IMR-90 (cell line): ENCODE measurements at regions not wholly inside any gene's neighbourhood (a gene's known extent, or its start where the extent isn't known, plus 50 kb on each side); places are given as distances from the start of the nearest gene placed in this dataset.

Experiments used
- ATAC-seq: fragments of 200-7000 bp; cut with Tn5 transposase; 2 replicates; pipeline ENCODE4 v1.9.1; 2020; ENCODE audit warnings: low read depth, mild to moderate bottlenecking, moderate library complexity
- BruUV-seq: library from RNA; stranded (reverse); fragments of 400-500 nt; replicated peaks from 2 replicates; lab custom pipeline; 2021; lab: Mats Ljungman, UMichigan
- CTCF ChIA-PET: fragments of 300-600 bp; formaldehyde crosslinking; extraction: SDS; loops from one replicate; lab custom pipeline; 2021; ENCODE audit warnings: antibody characterized with exemption; lab: Yijun Ruan, JAX
- POLR2A ChIA-PET: fragments of 300-600 bp; sonication (Branson Sonifier 250); formaldehyde crosslinking; loops from one replicate; lab custom pipeline; 2022; ENCODE audit warnings: antibody characterized with exemption; ENCODE audit not compliant: unreplicated experiment; lab: Charles Lee
- DNase-seq: peaks from one replicate; pipeline ENCODE4 v3.0.0; 2013
- H2AFZ ChIP-seq: replicated peaks from 2 replicates; pipeline ENCODE3; 2013; ENCODE audit warnings: low read length, mild to moderate bottlenecking; ENCODE audit not compliant: poor library complexity
- H2AK5ac ChIP-seq: 2 replicates; pipeline ENCODE4 v1.6.1; 2013; ENCODE audit warnings: low read depth, low read length, inconsistent platforms
- H2AK9ac ChIP-seq: replicated peaks from 2 replicates; pipeline ENCODE3; 2013; ENCODE audit warnings: mild to moderate bottlenecking, low read depth, low read length, moderate library complexity; ENCODE audit not compliant: poor library complexity
- H2BK120ac ChIP-seq: 2 replicates; pipeline ENCODE4 v1.6.1; 2013; ENCODE audit warnings: low read depth, low read length, inconsistent platforms
- H2BK15ac ChIP-seq: 3 replicates; pipeline ENCODE4 v1.6.1; 2013; ENCODE audit warnings: low read depth, low read length, inconsistent platforms
- H2BK20ac ChIP-seq: 2 replicates; pipeline ENCODE4 v1.6.1; 2013; ENCODE audit warnings: low read depth, mild to moderate bottlenecking, inconsistent platforms, low read length, moderate library complexity
- H2BK5ac ChIP-seq: 2 replicates; pipeline ENCODE4 v1.6.1; 2013; ENCODE audit warnings: mild to moderate bottlenecking, low read depth, low read length, inconsistent platforms; ENCODE audit not compliant: poor library complexity, severe bottlenecking
- H3K14ac ChIP-seq: replicated peaks from 2 replicates; pipeline ENCODE4 v1.6.1; 2013; ENCODE audit warnings: low read depth, low read length, inconsistent platforms
- H3K18ac ChIP-seq: 2 replicates; pipeline ENCODE4 v1.6.1; 2013; ENCODE audit warnings: low read depth, low read length, control low read depth
- H3K23ac ChIP-seq: 2 replicates; pipeline ENCODE4 v1.6.1; 2013; ENCODE audit warnings: low read depth, low read length, inconsistent platforms
- H3K27ac ChIP-seq: 2 replicates; pipeline ENCODE4 v1.5.1; 2013; ENCODE audit warnings: mild to moderate bottlenecking, control low read depth, low read length; ENCODE audit not compliant: insufficient read depth
- H3K27me3 ChIP-seq: 2 replicates; pipeline ENCODE4 v1.6.1; 2013; ENCODE audit warnings: low read length; ENCODE audit not compliant: control insufficient read depth, insufficient read depth
- H3K36me3 ChIP-seq: 2 replicates; pipeline ENCODE4 v1.6.1; 2013; ENCODE audit warnings: low read length, mixed read lengths; ENCODE audit not compliant: control insufficient read depth, insufficient read depth
- H3K4ac ChIP-seq: 2 replicates; pipeline ENCODE4 v1.6.1; 2013; ENCODE audit warnings: low read depth, low read length, inconsistent platforms
- H3K4me1 ChIP-seq: 2 replicates; pipeline ENCODE4 v1.6.1; 2013; ENCODE audit warnings: low read length, mixed read lengths; ENCODE audit not compliant: control insufficient read depth, insufficient read depth
- H3K4me2 ChIP-seq: 2 replicates; pipeline ENCODE4 v1.6.1; 2013; ENCODE audit warnings: low read depth, mild to moderate bottlenecking, control low read depth, low read length, moderate library complexity
- H3K4me3 ChIP-seq: 2 replicates; pipeline ENCODE4 v1.5.1; 2013; ENCODE audit warnings: low read depth, mild to moderate bottlenecking, control low read depth, low read length, moderate library complexity; ENCODE audit not compliant: insufficient read depth
- H3K56ac ChIP-seq: 2 replicates; pipeline ENCODE4 v1.6.1; 2013; ENCODE audit warnings: low read length, inconsistent platforms; ENCODE audit not compliant: insufficient read depth; ENCODE audit errors: extremely low read depth
- H3K79me1 ChIP-seq, 2 experiments: 2 replicates each; pipeline ENCODE4 v1.6.1; 2013; ENCODE audit warnings: low read length in 2 of 2, inconsistent platforms in 1 of 2, low read depth in 1 of 2
- H3K9ac ChIP-seq: 2 replicates; pipeline ENCODE4 v1.6.1; 2013; ENCODE audit warnings: low read depth, low read length, control low read depth
- H3K9me1 ChIP-seq: 2 replicates; pipeline ENCODE4 v1.6.1; 2013; ENCODE audit warnings: low read length, inconsistent platforms; ENCODE audit not compliant: insufficient read depth
- H3K9me3 ChIP-seq: 2 replicates; pipeline ENCODE4 v1.6.1; 2013; ENCODE audit warnings: low read length; ENCODE audit not compliant: control insufficient read depth, insufficient read depth
- H4K20me1 ChIP-seq: 2 replicates; pipeline ENCODE4 v1.6.1; 2013; ENCODE audit warnings: low read length, inconsistent platforms; ENCODE audit not compliant: insufficient read depth
- H4K5ac ChIP-seq: 2 replicates; pipeline ENCODE4 v1.6.1; 2013; ENCODE audit warnings: mild to moderate bottlenecking, low read depth, low read length, control low read depth
- H4K8ac ChIP-seq, 2 experiments: 2 replicates each; pipeline ENCODE4 v1.6.1; 2013; ENCODE audit warnings: low read depth in 2 of 2, low read length in 2 of 2, control low read depth in 1 of 2, inconsistent platforms in 1 of 2
- H4K91ac ChIP-seq: 2 replicates; pipeline ENCODE4 v1.6.1; 2013; ENCODE audit warnings: low read depth, low read length, inconsistent platforms; ENCODE audit not compliant: insufficient read depth
- CEBPB ChIP-seq: IDR thresholded peaks from 2 replicates; pipeline ENCODE4 v1.6.1; 2012; ENCODE audit warnings: low read depth, low read length, improper control_type of control experiment
- MAFK ChIP-seq: IDR thresholded peaks from 2 replicates; pipeline ENCODE4 v1.6.1; 2012; ENCODE audit warnings: low read depth, low read length, improper control_type of control experiment
- RFX5 ChIP-seq: IDR thresholded peaks from 2 replicates; pipeline ENCODE4 v1.8.0; 2012; ENCODE audit warnings: low read depth, mild to moderate bottlenecking, low read length, moderate library complexity
- WGBS, 2 experiments: methylation state at CpG; one replicate each; pipeline versions ENCODE4 v1.1.5 to v1.1.7; 2013; ENCODE audit warnings: missing lambda C conversion rate in 2 of 2; ENCODE audit not compliant: insufficient read length in 1 of 2; ENCODE audit errors: extremely low coverage in 2 of 2; 5-methylcytosine and 5-hydroxymethylcytosine counted together
- dilution Hi-C: fragments of 300-500 bp; cut with HindIII; formaldehyde crosslinking; loops from one replicate; pipeline ENCODE4 v1.14.3; 2018; ENCODE audit warnings: low sequenced_read_pairs; ENCODE audit not compliant: unreplicated experiment
- in situ Hi-C: fragments of 300-500 bp; cut with MboI; formaldehyde crosslinking; loops from 3 replicates; pipeline ENCODE4 v1.14.3; 2019; ENCODE audit warnings: low sequenced_read_pairs, inconsistent platforms, mixed read lengths
- intact Hi-C: fragments of 100-400 bp; cut with micrococcal nuclease; formaldehyde crosslinking; loops from 2 replicates; pipeline ENCODE4 v1.10.0; 2022
- TF ChIP-seq, protein P1 (sequence below): fragments of 150-350 bp; IDR thresholded peaks from 2 replicates; pipeline ENCODE4 v1.6.1; 2017; ENCODE audit warnings: mild to moderate bottlenecking, antibody characterized with exemption, low read length, low read depth

DNA sequence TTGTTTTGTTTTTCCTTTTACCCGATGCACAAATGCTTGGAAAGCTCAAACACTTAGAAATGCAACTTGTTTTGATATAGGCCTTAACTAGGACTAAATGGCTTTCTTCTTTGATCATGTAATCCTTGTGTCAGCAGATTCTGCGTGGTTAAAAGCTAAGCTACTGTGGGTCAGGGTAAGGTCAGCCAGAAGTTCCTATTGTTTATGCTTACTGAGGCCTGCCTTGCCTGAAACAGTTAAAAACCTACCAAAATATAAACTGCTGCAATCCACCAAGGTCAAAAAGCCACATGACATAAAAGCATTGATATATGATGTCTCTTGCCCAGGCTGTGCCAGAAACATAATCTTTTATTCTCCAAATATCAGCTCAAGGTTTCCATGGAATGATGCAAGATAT, 223.4 kb downstream of the FAM47B start:
- TF ChIP-seq CEBPB (no peak), MAFK (peak; percentile 38; the same call in 1 of the 2 replicates), RFX5 (no peak)
- TF ChIP-seq, protein P1, sequence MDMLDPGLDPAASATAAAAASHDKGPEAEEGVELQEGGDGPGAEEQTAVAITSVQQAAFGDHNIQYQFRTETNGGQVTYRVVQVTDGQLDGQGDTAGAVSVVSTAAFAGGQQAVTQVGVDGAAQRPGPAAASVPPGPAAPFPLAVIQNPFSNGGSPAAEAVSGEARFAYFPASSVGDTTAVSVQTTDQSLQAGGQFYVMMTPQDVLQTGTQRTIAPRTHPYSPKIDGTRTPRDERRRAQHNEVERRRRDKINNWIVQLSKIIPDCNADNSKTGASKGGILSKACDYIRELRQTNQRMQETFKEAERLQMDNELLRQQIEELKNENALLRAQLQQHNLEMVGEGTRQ: no peak
- no peak overlapping the region for H2BK20ac ChIP-seq

More for the DNA sequence above, 223.4 kb downstream of the FAM47B start:
- H3K9ac ChIP-seq: no peak overlapping the region
- H4K5ac ChIP-seq: no peak overlapping the region
- H3K9me3 ChIP-seq: no peaks in the 10 kb centered on the region
- H3K4me1 ChIP-seq: no peaks in the 10 kb centered on the region
- H3K23ac ChIP-seq: no peak overlapping the region
- no peak overlapping the region for H2AFZ ChIP-seq
- no peak overlapping the region for H3K27ac ChIP-seq
- no peak overlapping the region for H2AK5ac ChIP-seq
- H3K27me3 ChIP-seq: no peaks in the 10 kb centered on the region
- ChIA-PET CTCF (no interaction called here), POLR2A (no interaction called here)
- no peak overlapping the region for H3K4ac ChIP-seq
- no peak overlapping the region for H2AK9ac ChIP-seq
- H3K4me2 ChIP-seq: no peak overlapping the region
- H3K36me3 ChIP-seq: no peaks in the 10 kb centered on the region
- WGBS, 2 experiments: no CpG with 5 or more reads among the region's 2 CpGs
- no peak overlapping the region for H2BK5ac ChIP-seq
- no peaks in the 10 kb centered on the region for H4K20me1 ChIP-seq
- ATAC-seq (no peak), DNase-seq (no peak)
- no peak overlapping the region for H4K8ac ChIP-seq
- H2BK15ac ChIP-seq: no peak overlapping the region
- dilution Hi-C loops (no loop called here), in situ Hi-C loops (no loop called here), intact Hi-C loops (no loop called here)
- H4K91ac ChIP-seq: no peak overlapping the region
- no peak overlapping the region for H3K56ac ChIP-seq
- H3K14ac ChIP-seq: no peak overlapping the region
- no peak overlapping the region for H2BK120ac ChIP-seq
- H3K4me3 ChIP-seq: no peak overlapping the region
- H3K18ac ChIP-seq: no peak overlapping the region
- H3K9me1 ChIP-seq: no peaks in the 10 kb centered on the region
- no peaks in the 10 kb centered on the region for H3K79me1 ChIP-seq
- no TSS peak for BruUV-seq
